Left lobe of liver (tissue), 2 donors: ENCODE measurements at regions not wholly inside any gene's neighbourhood (a gene's known extent, or its start where the extent isn't known, plus 50 kb on each side); places are given as distances from the start of the nearest gene placed in this dataset.

Experiments used
- ATAC-seq: fragments of 200-7000 bp; cut with Tn5 transposase; one replicate; pipeline ENCODE4 v1.9.1; 2020; ENCODE audit warnings: mild to moderate bottlenecking, moderate library complexity
- DNase-seq: peaks from one replicate; pipeline ENCODE4 v3.0.0-alpha.2; 2020; ENCODE audit warnings: low spot score
- donor health status: DM: no; HTN: no; CAD: no; lungs with moderate emphysema.
- donor health status: DM: no; HTN: yes; CAD: no.

DNA sequence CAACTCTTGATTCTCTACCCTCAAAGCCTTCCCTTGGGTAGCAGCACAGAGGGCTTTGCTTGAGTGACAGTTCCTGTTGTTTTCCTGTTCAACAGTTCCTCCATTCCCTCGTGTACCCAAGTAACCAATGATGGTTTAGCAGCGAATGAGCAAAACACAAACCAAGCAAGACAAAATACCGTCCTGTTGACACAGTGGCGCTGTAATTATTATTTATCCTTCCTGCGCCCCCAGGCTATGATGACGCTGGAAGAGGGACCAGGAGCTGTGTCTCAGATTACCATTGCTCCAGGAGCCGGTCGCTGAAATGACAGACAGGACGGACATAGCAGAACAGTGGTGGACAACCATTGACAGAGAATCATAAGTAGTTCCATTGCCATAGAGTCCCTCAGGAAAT lies 154.8 kb downstream of the GADD45G start:
- DNase-seq (no peak), ATAC-seq (no peak)

DNA sequence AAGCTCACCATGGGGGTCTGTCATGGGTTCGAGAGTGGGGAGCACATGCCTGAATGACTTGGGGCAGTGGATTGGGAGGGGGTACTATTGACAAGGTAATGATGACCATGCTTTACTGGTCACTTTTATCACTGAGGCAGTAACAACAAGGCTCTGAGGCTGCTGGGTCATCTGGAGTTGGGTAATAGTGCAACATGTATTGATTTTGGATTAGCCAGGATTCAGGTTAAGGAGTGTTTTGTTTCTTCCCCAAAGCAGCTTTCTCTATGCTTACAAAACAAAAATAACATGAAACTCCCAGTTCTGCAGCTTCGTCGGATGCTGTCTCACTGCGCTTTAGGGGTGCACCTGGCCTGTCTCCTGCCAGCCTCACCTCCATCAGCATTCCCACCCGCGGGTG lies 155.3 kb downstream of the GADD45G start:
- no peak for DNase-seq
- ATAC-seq, result peak; percentile 40

DNA sequence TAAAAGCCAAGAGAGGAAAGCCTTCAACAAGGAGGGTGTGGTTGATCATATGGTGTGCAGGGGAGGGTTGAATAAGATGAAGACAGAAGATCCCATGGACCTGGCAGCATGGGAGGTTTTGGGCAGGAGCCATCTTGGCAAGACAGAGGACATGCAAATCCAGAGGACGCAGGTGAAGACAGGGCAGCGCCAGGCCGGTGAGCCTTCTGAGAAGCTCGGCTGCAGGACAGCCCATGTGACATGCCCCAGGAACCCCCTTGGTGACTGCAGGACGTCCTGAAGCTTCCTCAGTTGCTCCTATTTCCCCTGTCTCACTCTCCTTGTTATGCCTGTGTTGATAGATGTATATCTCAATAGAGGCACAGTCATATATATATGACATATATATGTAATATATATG lies 159.4 kb downstream of the GADD45G start:
- no peak for ATAC-seq
- no peak for DNase-seq

DNA sequence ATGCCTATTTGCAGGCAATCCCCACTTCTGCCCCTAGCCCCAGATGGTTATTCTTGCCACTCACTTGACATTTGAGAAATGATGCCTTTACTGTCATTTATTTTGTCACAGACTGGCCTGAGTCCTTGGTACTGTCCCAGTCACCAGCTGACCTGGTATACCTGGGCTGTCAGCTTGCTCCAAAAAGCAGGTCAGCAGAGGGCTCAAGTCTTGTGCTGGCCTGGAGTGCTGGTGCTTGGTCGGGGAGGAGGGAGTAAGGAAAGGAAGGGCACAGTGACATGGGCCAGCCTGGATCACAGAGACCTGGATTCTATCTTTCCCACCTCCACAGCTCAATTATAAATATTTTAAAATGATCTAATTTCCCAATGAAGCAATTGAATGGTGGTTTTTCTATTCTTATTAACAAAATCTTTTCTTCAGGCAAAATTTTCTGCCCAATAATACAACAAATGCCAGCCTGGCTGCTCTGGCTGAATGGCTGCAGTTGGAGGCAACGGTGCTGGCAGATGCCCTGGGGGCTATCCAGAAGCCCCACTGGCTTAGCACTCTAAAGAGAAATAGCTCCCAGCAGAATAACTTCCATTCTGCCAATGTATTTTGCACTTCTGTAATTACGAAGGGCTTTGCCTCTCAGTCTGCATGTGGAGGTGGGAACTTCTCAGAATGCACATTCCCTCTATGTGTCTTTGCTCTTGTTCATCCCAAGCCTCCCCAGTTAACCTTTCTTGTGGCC lies 160.6 kb downstream of the GADD45G start:
- no peak for DNase-seq
- ATAC-seq, result no peak

DNA sequence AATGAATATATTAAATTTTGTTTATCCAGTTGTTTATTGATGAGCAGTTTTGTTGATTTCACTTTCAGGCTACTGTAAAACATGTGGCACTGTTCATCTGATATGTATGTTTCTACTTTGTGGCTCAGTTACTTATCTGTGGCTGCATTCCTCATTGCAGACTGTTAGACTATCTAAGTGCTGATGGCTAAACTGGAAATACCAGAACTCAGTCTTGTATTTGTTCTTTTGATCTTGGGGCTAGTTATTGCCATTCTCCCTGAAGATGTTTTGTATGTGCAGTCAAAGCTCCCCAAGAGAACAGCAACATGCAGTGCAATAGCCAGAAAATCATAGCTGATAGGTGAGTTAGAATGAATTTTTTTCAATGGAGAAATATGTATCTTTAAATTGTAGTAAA lies 162.2 kb downstream of the GADD45G start:
- DNase-seq (no peak), ATAC-seq (no peak)

DNA sequence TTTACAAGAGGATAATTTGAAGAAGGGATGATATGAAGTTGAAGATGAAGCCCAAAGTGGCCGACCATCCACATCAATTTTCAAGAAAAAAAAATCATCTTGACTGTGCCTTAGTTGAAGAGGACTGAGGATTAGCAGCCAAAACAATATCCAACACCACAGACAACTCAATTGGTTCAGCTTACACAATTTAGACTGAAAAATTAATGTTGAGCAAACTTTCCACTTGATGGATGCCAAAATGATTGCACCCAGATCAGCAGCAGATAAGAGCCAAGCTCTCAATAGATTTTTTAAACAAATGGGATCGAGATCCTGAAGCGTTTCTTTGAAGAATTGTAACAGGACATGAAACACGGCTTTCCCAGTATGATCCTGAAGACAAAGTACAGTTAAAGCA lies 163.2 kb downstream of the GADD45G start:
- ATAC-seq (no peak), DNase-seq (no peak)

DNA sequence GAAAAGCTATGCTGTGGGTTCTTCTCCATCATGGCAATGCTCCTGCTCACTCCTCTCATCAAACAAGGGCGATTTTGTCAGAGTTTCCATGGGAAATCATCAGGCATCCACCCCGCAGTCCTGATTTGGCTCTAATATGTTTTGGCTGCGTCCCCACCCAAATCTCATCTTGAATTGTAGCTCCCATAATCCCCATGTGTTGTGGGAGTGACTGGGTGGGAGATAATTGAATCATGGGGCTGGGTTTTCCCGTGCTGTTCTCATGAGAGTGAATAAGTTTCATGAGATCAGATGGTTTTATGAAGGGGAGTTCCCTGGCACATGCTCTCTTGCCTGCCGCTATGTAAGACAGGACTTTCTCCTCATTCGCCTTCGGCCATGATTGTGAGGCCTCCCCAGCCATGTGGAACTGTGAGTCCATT lies 163.8 kb downstream of the GADD45G start:
- DNase-seq, result no peak
- no peak for ATAC-seq

DNA sequence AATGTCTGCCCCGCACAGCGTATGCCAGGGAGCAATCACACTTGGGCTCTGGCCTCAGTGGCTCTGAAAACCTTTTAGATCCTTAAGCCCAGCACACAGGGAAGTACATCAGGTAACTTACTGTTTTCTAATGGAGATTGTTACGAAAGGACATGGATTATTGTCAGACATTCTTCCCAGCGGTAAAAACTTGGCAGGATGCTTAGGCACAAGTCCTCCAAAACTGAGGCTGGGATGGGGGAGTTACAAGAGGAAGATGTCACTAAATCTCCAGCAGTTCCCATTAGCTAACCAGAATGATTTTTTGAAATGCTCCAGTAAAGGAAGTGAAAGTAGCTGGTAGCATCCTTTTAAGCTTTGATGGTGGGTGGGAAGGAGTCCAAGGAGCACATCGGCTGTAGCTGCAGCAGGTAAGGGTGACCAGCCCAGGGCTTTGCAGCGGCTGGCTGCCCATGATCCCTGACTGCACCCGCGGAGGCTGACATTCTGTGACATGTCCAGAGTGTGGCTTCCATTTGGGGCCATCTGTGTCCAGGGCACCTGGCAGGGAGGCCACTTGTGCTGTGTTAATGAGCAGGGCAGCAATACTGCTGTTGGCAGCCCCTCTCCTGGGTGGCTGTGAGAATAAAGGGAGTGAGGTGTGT lies 165.8 kb downstream of the GADD45G start:
- no peak for ATAC-seq

DNA sequence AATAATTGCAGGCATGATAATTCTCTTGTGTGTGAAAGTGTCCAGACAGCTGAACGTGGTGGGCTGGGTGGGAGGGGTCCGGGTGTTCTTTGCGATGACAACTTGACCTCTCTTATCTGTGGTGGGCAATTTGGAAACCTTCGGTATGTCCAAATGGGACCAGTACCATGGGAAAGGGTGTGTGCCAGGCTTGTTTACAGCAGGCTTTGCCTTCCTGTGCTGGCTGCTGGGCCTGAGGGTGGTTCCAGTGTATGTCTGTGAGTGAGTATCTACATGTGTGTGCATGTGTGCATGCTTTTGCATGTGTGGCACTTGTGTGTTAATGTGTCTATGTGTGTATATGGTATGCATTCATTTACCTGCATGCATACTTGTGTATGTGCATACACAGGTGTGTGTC lies 166.4 kb downstream of the GADD45G start:
- ATAC-seq (no peak), DNase-seq (no peak)

More for the DNA sequence above, 165.8 kb downstream of the GADD45G start:
- DNase-seq, result no peak

DNA sequence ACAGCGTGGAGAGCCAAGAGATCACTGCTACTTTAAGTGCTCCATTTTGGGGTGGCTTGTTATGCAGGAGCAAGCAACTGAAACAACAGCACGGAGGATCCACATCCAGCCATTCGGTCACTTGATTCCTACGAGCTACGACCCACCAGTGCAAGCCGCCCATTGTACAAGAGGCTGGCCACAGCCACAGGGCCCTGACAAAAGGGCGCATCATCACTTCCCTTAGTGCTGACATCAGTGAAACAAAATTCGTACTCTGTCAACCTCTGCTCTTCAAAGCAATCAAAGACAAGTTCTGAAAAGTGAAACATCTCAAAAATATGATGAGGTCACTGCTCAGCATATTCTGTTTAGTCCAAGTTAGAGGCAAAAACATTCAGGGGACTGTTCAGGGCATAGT lies 168.4 kb downstream of the GADD45G start:
- DNase-seq (no peak), ATAC-seq (no peak)

DNA sequence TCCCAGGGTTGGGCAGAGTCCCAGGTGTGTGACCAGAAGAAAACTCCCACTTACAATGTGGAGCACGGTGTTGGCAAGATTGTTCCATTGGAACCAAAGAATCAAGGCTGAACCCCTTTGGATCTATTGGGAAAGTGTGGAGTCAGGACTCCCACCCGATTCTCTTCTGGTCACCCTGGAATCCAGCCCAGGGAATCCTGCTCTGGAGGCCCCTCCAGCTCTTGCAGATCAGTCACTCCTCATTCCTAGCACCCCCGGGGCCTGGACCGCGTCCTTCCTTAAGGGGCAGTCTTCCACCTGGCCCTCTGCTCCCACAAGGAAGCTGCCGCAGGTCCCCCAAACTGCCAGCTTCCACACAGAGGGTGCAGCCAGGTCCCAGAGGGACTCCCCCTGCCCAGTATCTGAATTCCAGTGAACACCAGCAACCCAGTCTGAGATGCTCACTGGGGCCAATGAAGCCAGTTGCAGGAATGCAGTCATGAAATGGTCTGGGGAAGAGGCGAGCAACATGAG lies 170.1 kb downstream of the GADD45G start:
- DNase-seq, result no peak

DNA sequence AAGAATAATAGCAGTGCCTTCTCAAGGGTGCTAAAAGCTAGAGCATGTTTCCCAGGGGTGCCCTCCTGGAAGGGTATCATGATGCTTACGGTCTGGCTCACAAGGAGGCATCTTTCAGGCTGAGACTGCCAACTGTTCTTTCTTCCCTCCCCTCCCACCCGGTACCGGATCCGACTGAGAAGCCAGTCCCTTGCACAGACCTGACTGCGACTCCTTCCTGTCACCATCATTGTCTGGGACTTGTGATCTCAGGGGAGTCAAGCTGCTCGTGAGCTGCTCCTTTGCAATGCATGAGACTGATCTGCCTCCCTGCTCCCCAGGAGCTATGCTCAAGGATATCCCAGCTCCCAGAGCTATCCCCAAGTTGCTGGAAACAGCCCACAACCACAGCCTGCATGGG lies 170.8 kb downstream of the GADD45G start:
- DNase-seq (no peak), ATAC-seq (no peak)

More for the DNA sequence above, 170.1 kb downstream of the GADD45G start:
- no peak for ATAC-seq

DNA sequence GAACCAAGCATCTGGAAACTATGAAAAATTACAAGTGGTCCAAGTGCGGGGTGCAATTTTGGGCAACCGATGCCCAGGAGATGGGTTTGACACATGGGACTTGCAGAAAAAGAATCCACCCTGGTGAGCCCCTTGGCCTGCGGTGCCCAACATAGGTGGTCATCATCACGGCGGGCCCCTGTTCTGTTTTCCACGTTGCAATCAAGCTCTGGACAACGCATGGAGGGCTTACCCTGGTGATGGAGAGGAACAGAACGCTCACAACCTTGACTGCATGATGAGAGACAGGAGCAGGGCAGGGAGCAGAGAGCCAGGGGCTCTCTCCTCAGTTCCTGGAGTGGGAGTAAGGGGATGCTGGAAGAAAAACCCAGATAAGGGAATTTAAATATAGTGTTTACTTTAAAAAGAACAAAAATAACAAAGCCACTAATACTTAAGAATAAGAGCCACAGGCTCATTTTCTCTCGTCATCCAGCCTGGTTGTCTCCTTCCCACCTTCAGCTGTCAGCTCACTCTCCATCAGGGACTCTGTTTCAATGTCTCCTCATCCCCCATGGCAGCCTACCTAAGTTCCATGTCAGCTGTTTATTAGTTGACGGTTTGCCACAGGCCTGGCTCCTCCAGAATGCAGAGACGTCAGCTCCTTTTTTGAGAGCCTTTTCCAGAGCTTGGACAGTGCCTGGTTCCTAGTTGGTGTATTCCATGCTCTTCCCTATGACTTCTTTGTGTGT lies 172.1 kb downstream of the GADD45G start:
- DNase-seq, result no peak
- no peak for ATAC-seq

DNA sequence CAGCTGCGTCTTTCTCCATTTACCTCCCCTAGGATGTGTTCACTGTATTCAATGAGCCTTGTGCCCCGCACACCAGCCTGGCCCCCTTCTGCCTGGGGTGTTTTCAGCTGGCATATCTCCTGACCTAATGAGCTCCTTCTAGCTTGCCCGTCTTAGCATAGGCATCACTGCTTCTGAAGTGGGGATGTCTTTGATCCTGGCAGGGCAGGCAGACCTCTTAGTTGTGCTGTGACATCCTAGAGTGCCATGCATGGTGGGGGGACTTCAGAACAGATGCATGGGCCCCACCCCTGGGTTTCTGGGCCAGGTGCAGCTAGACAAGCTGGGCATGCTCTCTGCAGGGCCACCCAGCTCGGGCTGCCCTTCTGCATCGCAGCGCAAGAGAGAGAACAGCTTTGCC lies 172.7 kb downstream of the GADD45G start:
- DNase-seq (no peak), ATAC-seq (no peak)

DNA sequence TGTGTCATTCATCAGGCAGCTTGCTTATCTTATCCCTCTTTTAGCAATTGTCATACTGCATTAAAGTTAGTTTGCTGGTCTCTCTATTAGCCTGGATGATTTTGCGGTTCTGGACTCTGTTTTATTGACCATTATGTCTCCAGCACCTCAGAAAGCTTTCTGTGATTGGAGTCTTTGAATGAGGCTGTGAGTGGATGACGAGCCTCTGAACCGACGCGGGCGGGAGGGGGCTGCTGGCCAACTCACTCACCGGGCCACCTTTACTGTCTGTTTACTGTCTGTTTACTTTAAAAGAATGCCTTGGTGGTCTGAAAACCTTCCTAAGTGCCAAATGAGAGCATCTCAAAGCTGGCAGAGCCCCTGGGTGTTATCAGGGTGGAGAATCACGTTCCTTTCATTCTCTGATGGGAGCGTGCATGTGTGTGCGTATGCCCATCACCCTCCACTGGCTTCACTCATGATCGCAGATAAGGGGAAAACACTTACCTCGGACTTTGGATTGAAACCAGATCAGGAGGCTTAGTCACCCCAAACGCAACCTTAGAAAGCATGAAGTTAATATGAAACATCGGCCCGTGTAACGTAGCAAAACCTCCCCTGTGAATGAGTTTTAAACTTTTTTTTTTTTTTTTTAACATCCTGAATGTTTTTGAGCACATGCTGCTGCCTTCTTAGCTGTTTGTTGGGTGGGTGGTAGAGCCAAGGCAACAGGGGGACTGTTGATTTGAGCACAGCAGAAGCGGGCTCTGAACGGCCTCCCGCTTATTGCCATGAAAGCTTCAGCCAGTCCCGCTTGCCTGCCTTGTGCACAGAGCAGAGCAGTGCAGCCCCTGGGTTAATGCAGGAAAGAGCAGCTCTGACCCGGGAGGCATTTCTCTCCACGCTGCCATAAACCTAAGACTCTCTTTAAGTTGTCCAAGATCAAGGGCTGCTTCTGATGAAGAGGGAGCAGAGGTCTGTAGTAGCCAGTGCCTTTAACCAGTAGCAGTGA lies 173.6 kb downstream of the GADD45G start:
- peak; percentile 87 for ATAC-seq

DNA sequence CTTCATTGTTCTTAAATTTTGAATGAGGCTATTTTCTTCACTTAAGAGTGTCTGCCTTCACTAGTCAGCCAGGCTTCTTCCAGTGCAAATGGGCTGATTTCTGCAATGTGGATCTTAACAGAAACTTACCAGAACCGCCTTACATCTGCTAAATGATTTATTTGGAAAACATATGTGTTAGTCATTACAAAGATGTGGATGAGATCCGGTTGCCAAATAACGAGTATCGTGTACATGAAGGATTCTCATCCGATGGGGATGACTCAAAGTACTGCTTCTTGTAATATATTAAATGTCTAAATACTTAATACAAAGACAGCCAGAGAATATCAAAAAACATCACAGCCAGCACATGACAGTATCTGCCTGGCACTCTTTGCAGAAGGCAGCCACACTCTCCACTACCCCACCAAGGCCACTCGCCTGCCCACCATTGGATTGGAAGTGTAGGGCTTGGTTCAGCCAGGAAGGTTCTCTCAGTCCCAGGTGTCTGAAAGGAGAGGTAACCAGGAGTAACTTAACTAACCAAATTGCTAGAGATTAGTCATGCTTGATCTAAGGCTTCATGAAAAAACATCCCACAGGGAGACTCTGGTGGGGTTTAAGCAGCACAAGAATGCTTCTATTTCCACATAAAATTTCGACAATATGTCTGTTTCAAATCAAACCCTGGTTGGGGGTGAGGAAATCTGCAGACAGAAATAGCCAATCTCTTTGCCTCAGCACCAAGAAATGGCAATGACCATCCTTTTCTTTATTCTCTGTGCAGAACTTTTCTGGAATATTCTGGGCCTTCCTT lies 174.8 kb downstream of the GADD45G start:
- ATAC-seq, result no peak
- no peak for DNase-seq

More for the DNA sequence above, 173.6 kb downstream of the GADD45G start:
- no peak for DNase-seq

DNA sequence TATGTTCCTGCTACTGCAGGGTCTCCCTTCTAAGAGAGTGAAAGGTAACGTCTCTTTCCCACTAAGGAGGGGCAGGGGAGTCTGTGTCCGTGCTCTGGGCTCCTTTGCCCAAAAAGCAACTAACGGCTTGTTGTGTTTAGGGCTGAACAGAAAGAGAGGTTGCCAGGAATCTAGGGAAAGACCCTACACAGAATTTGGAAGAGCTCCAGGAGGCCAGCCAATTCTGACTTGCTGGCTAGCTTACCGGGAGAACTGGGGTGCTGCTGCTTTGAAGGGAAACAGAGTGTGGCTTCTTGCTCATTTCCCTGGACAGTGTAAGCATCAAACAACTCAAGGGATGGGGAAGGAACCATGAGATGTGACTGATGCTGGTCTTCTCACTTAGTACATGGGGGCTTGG lies 176.1 kb downstream of the GADD45G start:
- no peak for ATAC-seq
- no peak for DNase-seq

DNA sequence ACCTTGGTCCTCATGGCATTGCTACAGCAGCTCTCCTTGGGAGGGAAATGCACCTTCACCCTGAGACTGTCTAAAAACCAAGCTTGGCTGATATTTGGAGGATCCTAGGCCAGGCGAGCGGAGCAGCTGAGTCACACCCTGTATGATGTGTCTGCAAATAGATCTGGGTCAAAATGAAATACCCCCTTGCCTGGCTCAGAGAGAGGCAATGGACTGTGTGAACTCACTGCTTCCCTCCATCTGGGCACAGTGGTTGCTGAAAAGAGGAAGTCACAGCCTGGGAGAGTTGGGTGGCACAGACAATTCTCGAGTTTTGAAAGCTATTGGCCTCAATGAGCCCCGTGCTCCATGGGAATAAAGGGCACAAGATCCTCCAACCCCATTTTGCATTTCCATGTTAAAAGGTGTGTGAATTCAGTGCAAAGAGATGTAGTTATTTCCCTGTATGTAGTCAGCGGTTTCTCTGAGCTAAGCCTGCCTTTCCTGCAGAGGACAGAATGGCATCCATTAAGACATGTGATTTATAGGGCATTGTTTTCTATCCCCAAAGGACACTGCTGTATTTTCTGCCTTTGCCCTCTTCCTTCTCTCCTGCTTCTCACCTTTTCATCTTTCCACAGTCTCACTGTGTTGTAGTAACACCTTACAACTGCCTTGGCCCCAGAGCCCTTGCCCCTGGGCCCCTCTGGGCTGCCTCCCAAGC lies 177.2 kb downstream of the GADD45G start:
- ATAC-seq (no peak), DNase-seq (no peak)

DNA sequence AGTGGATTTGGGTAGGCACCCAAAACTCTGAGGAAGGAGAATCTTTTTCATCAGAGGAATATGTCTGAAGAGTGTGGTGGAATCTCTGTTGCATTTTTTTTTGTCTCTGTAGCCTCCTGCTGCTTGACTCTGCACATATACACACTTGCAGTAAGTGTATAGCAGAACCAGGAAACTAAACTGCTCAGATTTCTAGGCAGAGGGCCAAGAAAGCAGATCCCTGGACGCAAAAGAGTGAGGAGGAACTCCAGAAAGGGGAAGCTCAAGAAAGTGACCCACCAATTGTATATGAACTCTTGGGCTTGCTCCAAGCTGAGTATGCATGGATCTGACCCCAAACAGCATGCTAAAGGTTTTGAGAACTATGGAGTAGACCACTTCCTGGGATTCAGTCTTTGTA lies 181.8 kb downstream of the GADD45G start:
- ATAC-seq, result peak; percentile 58
- no peak for DNase-seq
